Mammary epithelial cell (primary cell): ENCODE measurements at regions not wholly inside any gene's neighbourhood (a gene's known extent, or its start where the extent isn't known, plus 50 kb on each side); places are given as distances from the start of the nearest gene placed in this dataset.

Source experiments
- CTCF ChIP-seq, 2 donors: IDR thresholded peaks in 1 of 2; conservative IDR thresholded peaks in 1 of 2; 2 replicates each; pipeline ENCODE4 v1.5.1; 2011 to 2012; ENCODE audit warnings: inconsistent platforms in 2 of 2, low read length in 2 of 2, mild to moderate bottlenecking in 2 of 2, control low read depth in 1 of 2, low read depth in 1 of 2; ENCODE audit not compliant: insufficient read depth in 1 of 2; ENCODE audit errors: extremely low read depth in 1 of 2
- EZH2 ChIP-seq: IDR thresholded peaks from 2 replicates; pipeline ENCODE4 v1.6.1; 2012; ENCODE audit warnings: low read length, inconsistent platforms, borderline replicate concordance

- TF ChIP-seq CTCF (conservative IDR thresholded peaks at IDR 0.05 in 1 of 2, IDR thresholded peaks at IDR 0.05 in 1 of 2; ENCODE audit: extremely low read depth in 1 of 2, insufficient read depth in 1 of 2, low read depth in 1 of 2, low read length in 2 of 2) (no peak), EZH2 (no peak)
Measured at GRCh38 chr9:7967093-7967827, 167.7 kb upstream of the DMAC1 start.
